MCF 10A (cell line): ENCODE measurements at regions not wholly inside any gene's neighbourhood (a gene's known extent, or its start where the extent isn't known, plus 50 kb on each side); places are given as distances from the start of the nearest gene placed in this dataset.

Experiments used
- BruUV-seq: library from RNA; stranded (reverse); fragments of 400-500 nt; replicated peaks from 2 replicates; lab custom pipeline; 2021; lab: Mats Ljungman, UMichigan
- CTCF ChIA-PET: fragments of 300-600 bp; sonication (Branson Sonifier 250); formaldehyde crosslinking; extraction: SDS; loops from one replicate; lab custom pipeline; 2021; ENCODE audit warnings: antibody characterized with exemption, inconsistent platforms; lab: Yijun Ruan, JAX
- POLR2A ChIA-PET: fragments of 300-600, 350-650 bp; sonication (Branson Sonifier 250); formaldehyde crosslinking; extraction: SDS; loops from one replicate; lab custom pipeline; 2020; ENCODE audit warnings: antibody characterized with exemption, inconsistent platforms; lab: Yijun Ruan, JAX
- DNase-seq: peaks from one replicate; pipeline ENCODE4 v3.0.0-alpha.2; 2018; ENCODE audit not compliant: unreplicated experiment
- H3K27ac Mint-ChIP-seq: one replicate; pipeline ENCODE4 v1.8.0; 2022; ENCODE audit warnings: mild to moderate bottlenecking, low read depth, mixed read lengths; ENCODE audit not compliant: unreplicated experiment
- H3K27me3 Mint-ChIP-seq: one replicate; pipeline ENCODE4 v1.8.0; 2022; ENCODE audit warnings: mixed read lengths; ENCODE audit not compliant: insufficient read depth, unreplicated experiment
- H3K36me3 Mint-ChIP-seq: one replicate; pipeline ENCODE4 v1.8.0; 2022; ENCODE audit warnings: mild to moderate bottlenecking, moderate library complexity, mixed read lengths; ENCODE audit not compliant: insufficient read depth, unreplicated experiment
- H3K4me1 Mint-ChIP-seq: one replicate; pipeline ENCODE4 v1.8.0; 2022; ENCODE audit warnings: mixed read lengths; ENCODE audit not compliant: insufficient read depth, unreplicated experiment
- H3K4me3 Mint-ChIP-seq: one replicate; pipeline ENCODE4 v1.8.0; 2022; ENCODE audit warnings: mild to moderate bottlenecking, moderate library complexity, mixed read lengths; ENCODE audit not compliant: unreplicated experiment
- H3K9me3 Mint-ChIP-seq: one replicate; pipeline ENCODE4 v1.8.0; 2022; ENCODE audit warnings: mixed read lengths; ENCODE audit not compliant: unreplicated experiment
- intact Hi-C: fragments of 100-400 bp; cut with micrococcal nuclease; formaldehyde crosslinking; loops from 2 replicates; pipeline ENCODE4 v1.14.1; 2022
- TF ChIP-seq, protein P1 (sequence below): fragments of 200-600 bp; IDR thresholded peaks from one replicate; pipeline ENCODE4 v1.8.0; 2022; ENCODE audit warnings: antibody characterized with exemption, mild to moderate bottlenecking; ENCODE audit not compliant: unreplicated experiment

DNA sequence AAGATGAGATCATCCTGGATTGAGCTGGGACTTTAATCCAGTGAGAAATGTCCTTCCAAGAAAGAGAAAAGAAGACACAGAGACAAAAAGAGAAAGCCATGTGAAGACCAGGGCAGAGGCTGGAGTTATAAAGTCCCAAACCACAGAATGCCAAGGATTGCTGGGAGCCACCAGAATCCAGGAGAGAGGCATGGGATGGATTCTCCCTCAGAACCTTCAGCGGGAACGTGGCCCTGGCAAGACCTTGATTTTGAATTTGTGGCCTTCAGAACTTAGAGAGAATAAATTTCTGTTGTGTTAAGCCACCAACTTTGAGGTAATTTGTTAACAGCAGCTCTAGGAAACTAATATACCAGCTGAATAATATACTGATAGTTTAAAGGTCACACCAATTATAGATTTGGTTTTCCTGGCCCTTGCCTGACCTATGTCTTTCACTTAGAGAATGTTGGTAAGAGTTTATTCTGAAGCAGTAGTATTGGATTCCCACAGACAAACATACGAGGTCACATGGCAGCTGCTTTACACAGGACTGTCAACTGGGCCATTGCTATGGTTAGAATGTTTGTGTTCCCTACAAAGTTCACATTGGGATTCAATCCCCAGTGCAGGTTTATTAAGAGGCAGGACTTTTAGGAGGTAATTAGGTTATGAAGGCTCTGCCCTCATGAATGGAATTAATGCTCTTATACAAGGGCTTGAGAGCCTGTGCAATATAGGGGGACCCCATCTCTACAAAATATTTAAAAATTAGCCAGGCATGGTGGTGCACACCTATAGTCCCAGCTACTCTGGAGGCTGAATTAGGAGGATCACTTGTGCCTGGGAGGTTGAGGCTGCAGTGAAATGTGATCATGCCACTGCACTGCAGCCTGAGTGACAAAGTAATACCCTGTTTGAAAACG, 156.5 kb upstream of the EEA1 start:
- ChIA-PET CTCF (interaction anchor here (1.8 kb wide), 1 partner anchor 12 kb away, joined by 8 read pairs; no protein-coding TSS in a partner anchor), POLR2A (interaction anchor here (0.7 to 1.4 kb wide), 4 partner anchors 10 to 42 kb away, joined by 3 to 4 read pairs (median 4); no protein-coding TSS in a partner anchor)
- H3K4me3 Mint-ChIP-seq: no peak overlapping the region
- peaks cover 11% of the 10 kb centered on the region for H3K4me1 Mint-ChIP-seq
- TF ChIP-seq, protein P1, sequence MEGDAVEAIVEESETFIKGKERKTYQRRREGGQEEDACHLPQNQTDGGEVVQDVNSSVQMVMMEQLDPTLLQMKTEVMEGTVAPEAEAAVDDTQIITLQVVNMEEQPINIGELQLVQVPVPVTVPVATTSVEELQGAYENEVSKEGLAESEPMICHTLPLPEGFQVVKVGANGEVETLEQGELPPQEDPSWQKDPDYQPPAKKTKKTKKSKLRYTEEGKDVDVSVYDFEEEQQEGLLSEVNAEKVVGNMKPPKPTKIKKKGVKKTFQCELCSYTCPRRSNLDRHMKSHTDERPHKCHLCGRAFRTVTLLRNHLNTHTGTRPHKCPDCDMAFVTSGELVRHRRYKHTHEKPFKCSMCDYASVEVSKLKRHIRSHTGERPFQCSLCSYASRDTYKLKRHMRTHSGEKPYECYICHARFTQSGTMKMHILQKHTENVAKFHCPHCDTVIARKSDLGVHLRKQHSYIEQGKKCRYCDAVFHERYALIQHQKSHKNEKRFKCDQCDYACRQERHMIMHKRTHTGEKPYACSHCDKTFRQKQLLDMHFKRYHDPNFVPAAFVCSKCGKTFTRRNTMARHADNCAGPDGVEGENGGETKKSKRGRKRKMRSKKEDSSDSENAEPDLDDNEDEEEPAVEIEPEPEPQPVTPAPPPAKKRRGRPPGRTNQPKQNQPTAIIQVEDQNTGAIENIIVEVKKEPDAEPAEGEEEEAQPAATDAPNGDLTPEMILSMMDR: no peak
- no peak for DNase-seq
- peak overlapping the region; percentile 31 for H3K27ac Mint-ChIP-seq
- H3K9me3 Mint-ChIP-seq: no peaks in the 10 kb centered on the region
- BruUV-seq: no TSS peak
- no peaks in the 10 kb centered on the region for H3K27me3 Mint-ChIP-seq
- intact Hi-C loops: no loop called here
- no peaks in the 10 kb centered on the region for H3K36me3 Mint-ChIP-seq

DNA sequence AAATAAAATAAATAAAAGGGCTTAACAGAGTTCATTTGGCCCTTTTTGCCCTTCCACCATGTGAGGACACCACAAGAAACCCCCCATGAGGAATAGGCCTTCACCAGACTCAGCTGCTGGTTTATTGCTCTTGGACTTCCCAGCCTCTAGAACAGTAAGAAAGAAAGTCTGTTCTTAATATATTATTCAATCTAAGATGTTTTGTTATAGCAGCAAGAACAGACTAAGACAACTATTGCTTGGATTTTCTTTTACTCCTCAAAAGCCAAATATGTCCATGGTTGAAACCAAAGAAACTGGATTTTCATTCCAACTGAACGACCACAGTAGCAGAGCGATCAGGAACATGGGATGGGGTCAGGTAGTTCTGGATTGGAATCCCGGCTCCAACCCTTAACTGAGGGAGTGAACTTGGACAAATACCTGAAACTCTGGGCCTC, 157.2 kb upstream of the EEA1 start:
- DNase-seq: no peak
- Mint-ChIP-seq H3K9me3 (no peaks in the 10 kb centered on the region), H3K27ac (peak overlapping the region; percentile 16), H3K27me3 (no peaks in the 10 kb centered on the region), H3K4me3 (no peak overlapping the region), H3K36me3 (no peaks in the 10 kb centered on the region), H3K4me1 (peaks cover 18% of the 10 kb centered on the region)
- TF ChIP-seq, protein P1: no peak
- ChIA-PET POLR2A (interaction anchor here (1.2 kb wide), 1 partner anchor 41 kb away, joined by 3 read pairs; no protein-coding TSS in a partner anchor), CTCF (no interaction called here)
- intact Hi-C loops: no loop called here
- BruUV-seq: no TSS peak

DNA sequence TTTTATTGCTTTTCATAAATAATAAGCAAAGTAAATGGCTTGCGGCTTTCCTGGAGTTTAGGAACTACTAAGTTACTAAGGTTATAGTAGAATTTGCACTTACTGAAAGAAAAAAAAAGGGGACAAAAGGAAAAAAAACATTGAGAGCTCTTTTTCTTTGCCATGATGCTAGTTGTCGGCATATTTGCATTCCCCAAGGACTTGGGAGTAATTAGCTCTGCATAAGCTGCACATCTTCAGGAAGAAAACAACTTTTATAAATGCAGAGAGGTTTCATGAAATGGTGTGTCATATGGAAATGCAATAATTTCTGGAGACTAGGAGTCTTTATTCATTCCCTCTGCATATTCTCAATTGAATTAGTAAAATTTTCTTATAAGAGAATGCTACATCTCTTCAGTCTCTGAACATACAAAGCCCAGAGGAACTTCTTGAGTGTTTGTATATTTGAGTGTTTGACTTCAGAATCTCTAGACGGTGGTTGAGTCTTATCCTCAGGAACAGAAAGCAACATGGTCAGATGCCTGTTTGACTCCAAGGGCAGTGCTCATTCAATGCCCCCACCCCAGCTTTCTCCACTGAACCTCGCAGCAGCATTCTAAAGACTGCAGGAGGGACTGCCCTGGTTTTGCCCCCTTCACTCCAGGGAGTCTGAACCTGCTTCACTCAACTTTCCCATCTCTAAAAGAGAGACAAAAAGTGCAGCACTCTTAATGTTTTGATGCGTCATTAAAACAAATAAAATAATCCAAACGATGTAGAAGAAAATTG, 158.9 kb upstream of the EEA1 start:
- no peaks in the 10 kb centered on the region for H3K36me3 Mint-ChIP-seq
- no peaks in the 10 kb centered on the region for H3K9me3 Mint-ChIP-seq
- BruUV-seq: no TSS peak
- ChIA-PET CTCF (interaction anchor here (0.6 to 1.2 kb wide), 3 partner anchors 19 to 332 kb away, joined by 3 to 7 read pairs (median 4); no protein-coding TSS in a partner anchor), POLR2A (interaction anchor here (0.8 to 2.6 kb wide), 5 partner anchors 12 to 292 kb away, joined by 3 to 19 read pairs (median 5); no protein-coding TSS in a partner anchor)
- peaks cover 31% of the 10 kb centered on the region for H3K4me1 Mint-ChIP-seq
- no peak overlapping the region for H3K27ac Mint-ChIP-seq
- no peaks in the 10 kb centered on the region for H3K27me3 Mint-ChIP-seq
- no peak overlapping the region for H3K4me3 Mint-ChIP-seq
- intact Hi-C loops: no loop called here
- no peak for DNase-seq
- TF ChIP-seq, protein P1: no peak
